ENCODE measurements at regions not wholly inside any gene's neighbourhood (a gene's known extent, or its start where the extent isn't known, plus 50 kb on each side); places are given as distances from the start of the nearest gene placed in this dataset.

DNA sequence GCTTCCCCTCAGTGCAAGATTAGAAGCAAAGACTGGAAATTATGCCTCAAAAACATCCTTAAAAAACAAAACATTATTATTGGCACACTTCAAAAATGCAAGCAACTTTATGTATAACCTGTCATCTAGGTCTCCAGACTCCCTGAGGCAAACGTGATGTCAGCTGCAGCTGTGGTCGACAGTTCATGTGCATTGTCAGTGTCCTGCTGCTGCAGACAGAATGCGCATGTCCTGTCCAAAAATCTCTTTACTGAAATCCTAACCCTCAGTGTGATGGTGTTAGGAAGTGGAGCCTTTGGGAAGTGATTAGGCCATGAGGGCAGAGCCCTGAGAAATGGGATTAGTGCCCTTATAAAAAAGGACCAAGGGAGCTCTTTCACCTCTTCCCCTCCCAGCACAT, 126.9 kb downstream of the CYRIA start:
- ATAC-seq (ENCODE audit: insufficient read depth, low FRiP score): no peak
- Histone ChIP-seq H3K9ac (ENCODE audit: insufficient read depth in 1 of 2, low read length in 2 of 2) (no peak overlapping the region), H3K4me3 (no peak overlapping the region), H3K4me1 (ENCODE audit: control insufficient read depth in 5 of 5, insufficient read depth in 5 of 5, low read length in 5 of 5) (no peaks in the 10 kb centered on the region), H3K9me3 (ENCODE audit: control insufficient read depth in 4 of 4, insufficient read depth in 3 of 4, low read length in 3 of 4) (peaks cover 0 to 2% (median 0%) of the 10 kb centered on the region in 4 donors), H3K36me3 (ENCODE audit: control insufficient read depth in 4 of 4, insufficient read depth in 4 of 4, low read length in 4 of 4) (no peaks in the 10 kb centered on the region), H3K27me3 (ENCODE audit: control insufficient read depth in 3 of 3, insufficient read depth in 3 of 3, low read length in 2 of 3) (no peaks in the 10 kb centered on the region), H3K27ac (ENCODE audit: low read depth in 1 of 2, low read length in 1 of 2) (no peak overlapping the region)
- DNase-seq: no peak
- 60 to 70% methylated on average over 3 of the region's 3 CpGs for WGBS, 2 donors
- TF ChIP-seq, protein P1, sequence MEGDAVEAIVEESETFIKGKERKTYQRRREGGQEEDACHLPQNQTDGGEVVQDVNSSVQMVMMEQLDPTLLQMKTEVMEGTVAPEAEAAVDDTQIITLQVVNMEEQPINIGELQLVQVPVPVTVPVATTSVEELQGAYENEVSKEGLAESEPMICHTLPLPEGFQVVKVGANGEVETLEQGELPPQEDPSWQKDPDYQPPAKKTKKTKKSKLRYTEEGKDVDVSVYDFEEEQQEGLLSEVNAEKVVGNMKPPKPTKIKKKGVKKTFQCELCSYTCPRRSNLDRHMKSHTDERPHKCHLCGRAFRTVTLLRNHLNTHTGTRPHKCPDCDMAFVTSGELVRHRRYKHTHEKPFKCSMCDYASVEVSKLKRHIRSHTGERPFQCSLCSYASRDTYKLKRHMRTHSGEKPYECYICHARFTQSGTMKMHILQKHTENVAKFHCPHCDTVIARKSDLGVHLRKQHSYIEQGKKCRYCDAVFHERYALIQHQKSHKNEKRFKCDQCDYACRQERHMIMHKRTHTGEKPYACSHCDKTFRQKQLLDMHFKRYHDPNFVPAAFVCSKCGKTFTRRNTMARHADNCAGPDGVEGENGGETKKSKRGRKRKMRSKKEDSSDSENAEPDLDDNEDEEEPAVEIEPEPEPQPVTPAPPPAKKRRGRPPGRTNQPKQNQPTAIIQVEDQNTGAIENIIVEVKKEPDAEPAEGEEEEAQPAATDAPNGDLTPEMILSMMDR (IDR thresholded peaks at IDR 0.05; ENCODE audit: control extremely low read depth, extremely low read depth): no peak

DNA sequence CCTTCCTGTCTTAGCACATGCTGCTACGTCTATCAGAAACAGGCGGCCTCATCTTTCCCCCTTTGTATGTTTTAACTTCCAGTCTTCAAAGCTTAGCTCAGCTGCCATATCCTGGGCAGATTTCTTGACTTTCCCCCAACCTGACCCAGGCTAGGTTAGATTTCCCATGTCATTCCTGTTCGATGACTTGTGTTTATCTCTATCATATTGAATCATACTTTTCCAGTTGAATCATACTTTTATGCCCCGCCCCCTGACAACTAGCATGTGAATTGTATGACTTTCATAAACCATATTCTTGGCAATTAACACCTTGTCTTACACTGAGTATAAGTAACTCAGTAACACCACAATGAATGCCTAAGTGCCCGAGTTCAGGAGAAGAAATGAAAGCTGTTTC, 128.3 kb downstream of the CYRIA start:
- DNase-seq (no peak), ATAC-seq (ENCODE audit: insufficient read depth, low FRiP score) (no peak)
- 77 to 82% methylated on average over 5 of the region's 5 CpGs for WGBS, 2 donors
- TF ChIP-seq, protein P1 (IDR thresholded peaks at IDR 0.05; ENCODE audit: control extremely low read depth, extremely low read depth): no peak
- Histone ChIP-seq H3K36me3 (ENCODE audit: control insufficient read depth in 4 of 4, insufficient read depth in 4 of 4, low read length in 4 of 4) (no peaks in the 10 kb centered on the region), H3K4me3 (no peak overlapping the region), H3K27ac (ENCODE audit: low read depth in 1 of 2, low read length in 1 of 2) (no peak overlapping the region), H3K9me3 (ENCODE audit: control insufficient read depth in 4 of 4, insufficient read depth in 3 of 4, low read length in 3 of 4) (peaks cover 0 to 2% (median 0%) of the 10 kb centered on the region in 4 donors), H3K27me3 (ENCODE audit: control insufficient read depth in 3 of 3, insufficient read depth in 3 of 3, low read length in 2 of 3) (no peaks in the 10 kb centered on the region), H3K9ac (ENCODE audit: insufficient read depth in 1 of 2, low read length in 2 of 2) (no peak overlapping the region), H3K4me1 (ENCODE audit: control insufficient read depth in 5 of 5, insufficient read depth in 5 of 5, low read length in 5 of 5) (no peaks in the 10 kb centered on the region)

DNA sequence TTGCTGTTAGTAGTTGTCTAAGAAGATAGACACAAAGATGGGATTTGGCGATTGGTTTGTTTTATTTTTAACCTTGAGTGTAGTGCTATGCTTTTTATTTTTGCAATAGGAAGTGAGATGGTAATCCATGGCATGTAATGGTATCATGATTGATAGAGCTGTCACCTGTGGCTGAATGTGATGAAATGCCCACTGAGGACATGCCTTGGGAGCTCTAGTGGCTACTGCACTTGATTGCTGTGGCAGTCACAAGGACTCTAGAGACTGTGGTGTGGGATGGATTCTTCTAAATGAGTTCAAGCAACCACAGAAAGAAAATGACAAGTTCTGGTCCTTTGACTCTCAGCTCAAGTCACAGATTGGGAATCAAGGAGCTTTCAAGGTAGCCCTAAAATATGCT, 139.4 kb downstream of the CYRIA start:
- no peak for ATAC-seq (ENCODE audit: insufficient read depth, low FRiP score)
- H3K36me3 ChIP-seq (ENCODE audit: control insufficient read depth in 4 of 4, insufficient read depth in 4 of 4, low read length in 4 of 4): no peaks in the 10 kb centered on the region
- H3K27ac ChIP-seq (ENCODE audit: low read depth in 1 of 2, low read length in 1 of 2): no peak overlapping the region
- no peaks in the 10 kb centered on the region for H3K27me3 ChIP-seq (ENCODE audit: control insufficient read depth in 3 of 3, insufficient read depth in 3 of 3, low read length in 2 of 3)
- DNase-seq: no peak
- TF ChIP-seq, protein P1 (IDR thresholded peaks at IDR 0.05; ENCODE audit: control extremely low read depth, extremely low read depth): no peak
- 71 to 76% methylated on average over 1 of the region's 1 CpG for WGBS, 2 donors
- no peak overlapping the region for H3K4me3 ChIP-seq
- H3K4me1 ChIP-seq (ENCODE audit: control insufficient read depth in 5 of 5, insufficient read depth in 5 of 5, low read length in 5 of 5): peaks cover 0 to 15% (median 4%) of the 10 kb centered on the region in 5 donors
- peaks cover 0 to 1% (median 0%) of the 10 kb centered on the region in 4 donors for H3K9me3 ChIP-seq (ENCODE audit: control insufficient read depth in 4 of 4, insufficient read depth in 3 of 4, low read length in 3 of 4)
- H3K9ac ChIP-seq (ENCODE audit: insufficient read depth in 1 of 2, low read length in 2 of 2): no peak overlapping the region

DNA sequence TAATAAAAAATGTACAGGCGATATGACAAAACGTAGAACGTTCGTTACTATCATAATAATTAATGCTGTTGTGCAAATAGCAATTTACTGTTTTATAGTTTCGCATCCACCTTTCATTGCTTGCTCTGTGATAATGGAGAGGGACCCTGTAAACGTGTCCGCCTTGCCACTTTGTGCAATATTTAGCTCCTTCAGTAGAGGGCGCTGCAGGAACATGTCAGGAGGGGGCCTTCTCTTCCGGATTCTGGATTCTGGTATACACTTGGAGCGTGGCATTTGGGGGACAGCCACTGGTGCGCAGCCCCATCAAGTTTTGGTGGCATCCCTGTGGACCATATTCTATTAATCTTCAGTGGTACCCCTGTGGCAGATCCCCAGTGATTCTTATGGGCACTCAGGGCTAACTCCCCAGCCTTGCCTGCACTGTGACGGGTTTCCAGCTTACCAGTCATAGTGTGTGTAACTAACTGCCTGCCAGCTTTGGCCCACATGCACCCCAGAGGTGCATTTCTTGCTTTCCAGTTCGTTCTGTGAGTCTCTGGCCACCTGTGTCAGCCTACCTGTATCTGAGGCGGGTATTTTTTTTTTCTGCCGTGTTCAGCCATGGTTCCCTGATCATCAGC, 140.3 kb downstream of the CYRIA start:
- peaks cover 0 to 15% (median 4%) of the 10 kb centered on the region in 5 donors for H3K4me1 ChIP-seq (ENCODE audit: control insufficient read depth in 5 of 5, insufficient read depth in 5 of 5, low read length in 5 of 5)
- TF ChIP-seq, protein P1 (IDR thresholded peaks at IDR 0.05; ENCODE audit: control extremely low read depth, extremely low read depth): peak; percentile 19
- H3K4me3 ChIP-seq: no peak overlapping the region
- no peaks in the 10 kb centered on the region for H3K36me3 ChIP-seq (ENCODE audit: control insufficient read depth in 4 of 4, insufficient read depth in 4 of 4, low read length in 4 of 4)
- H3K9me3 ChIP-seq (ENCODE audit: control insufficient read depth in 4 of 4, insufficient read depth in 3 of 4, low read length in 3 of 4): no peaks in the 10 kb centered on the region
- H3K27ac ChIP-seq (ENCODE audit: low read depth in 1 of 2, low read length in 1 of 2): no peak overlapping the region
- ATAC-seq (ENCODE audit: insufficient read depth, low FRiP score): no peak
- no peak for DNase-seq
- no peaks in the 10 kb centered on the region for H3K27me3 ChIP-seq (ENCODE audit: control insufficient read depth in 3 of 3, insufficient read depth in 3 of 3, low read length in 2 of 3)
- no peak overlapping the region for H3K9ac ChIP-seq (ENCODE audit: insufficient read depth in 1 of 2, low read length in 2 of 2)
- WGBS, 2 donors: 82 to 84% methylated on average over 15 of the region's 15 CpGs
